ENCODE measurements at regions not wholly inside any gene's neighbourhood (a gene's known extent, or its start where the extent isn't known, plus 50 kb on each side); places are given as distances from the start of the nearest gene placed in this dataset.
A peak's percentile ranks its signal among the peaks of the same experiment; 100 is the strongest.
"Not testable (repeated sequence)": the region's sequence is repeated elsewhere in the genome, so short reads cannot be mapped to it uniquely, and the experiment has no call there.

DNA sequence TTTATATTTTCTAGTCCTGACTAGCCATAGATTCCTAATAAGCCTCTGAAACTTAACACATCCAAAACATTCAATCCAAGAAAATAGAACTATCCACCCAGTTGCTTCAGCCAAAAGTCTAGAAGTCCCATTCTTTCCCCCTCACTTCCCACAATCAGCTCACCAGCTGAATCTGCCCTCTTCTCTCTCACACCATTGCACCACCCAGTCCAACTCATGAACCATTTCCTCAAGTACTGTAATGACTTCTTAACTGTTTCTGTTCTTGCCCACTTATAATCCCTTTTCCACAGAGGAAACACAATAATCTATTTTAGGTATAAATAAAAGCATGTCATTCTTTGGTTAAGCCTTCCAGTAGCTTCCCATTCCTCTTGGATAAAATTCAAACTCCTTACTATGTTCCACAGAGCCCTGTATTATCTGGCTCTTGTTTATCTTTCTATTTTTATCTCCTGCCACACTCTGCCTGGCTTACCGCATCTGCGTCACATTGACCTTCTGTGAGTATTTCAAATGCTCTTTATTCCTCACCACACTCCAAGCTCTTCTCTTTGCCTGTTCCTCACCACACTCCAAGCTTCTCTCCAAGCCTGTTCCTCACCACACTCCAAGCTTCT, 205.9 kb upstream of the FRG1 start:
- DNase-seq = not testable (repeated sequence)

GRCh38 chr4:189736656-189737055, 204.0 kb upstream of the FRG1 start:
- DNase-seq = not testable (repeated sequence)

GRCh38 chr4:189740118-189740517, 200.6 kb upstream of the FRG1 start:
- not testable (repeated sequence) for DNase-seq

DNA sequence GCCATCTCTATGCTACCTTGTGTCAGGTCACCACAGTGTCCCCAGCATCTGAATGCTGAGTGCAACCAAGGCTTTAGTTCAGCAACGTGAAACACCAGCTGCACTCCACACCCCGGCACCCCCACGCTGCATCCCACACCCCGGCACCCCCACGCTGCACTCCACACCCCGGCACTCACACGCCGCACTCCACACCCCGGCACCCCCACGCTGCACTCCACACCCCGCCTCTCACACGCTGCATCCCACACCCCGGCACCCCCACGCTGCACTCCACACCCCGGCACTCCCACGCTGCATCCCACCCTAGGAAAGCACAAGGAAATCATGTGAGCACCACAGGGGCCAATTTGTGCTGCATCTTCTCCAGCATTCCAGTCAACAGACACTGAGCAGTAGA, 199.8 kb upstream of the FRG1 start:
- no peak for DNase-seq

DNA sequence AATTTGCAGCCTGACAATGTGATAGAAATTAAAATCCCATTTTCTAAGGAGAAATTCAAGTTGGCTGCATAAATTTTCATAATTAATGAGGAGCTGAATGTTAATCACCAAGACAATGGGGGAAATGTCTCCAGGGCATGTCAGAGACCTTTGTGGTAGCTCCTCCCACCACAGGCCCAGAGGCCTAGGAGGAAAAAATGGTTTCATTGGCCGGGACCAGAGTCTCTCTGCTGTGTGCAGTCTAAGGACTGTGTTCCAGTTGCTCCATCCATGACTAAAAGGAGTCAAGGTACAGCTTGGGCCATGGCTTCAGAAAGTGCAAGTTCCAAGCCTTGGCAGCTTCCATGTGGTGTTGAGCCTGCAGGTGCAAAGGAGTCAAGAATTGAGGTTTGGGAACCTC, 187.6 kb upstream of the FRG1 start:
- DNase-seq = not testable (repeated sequence)

DNA sequence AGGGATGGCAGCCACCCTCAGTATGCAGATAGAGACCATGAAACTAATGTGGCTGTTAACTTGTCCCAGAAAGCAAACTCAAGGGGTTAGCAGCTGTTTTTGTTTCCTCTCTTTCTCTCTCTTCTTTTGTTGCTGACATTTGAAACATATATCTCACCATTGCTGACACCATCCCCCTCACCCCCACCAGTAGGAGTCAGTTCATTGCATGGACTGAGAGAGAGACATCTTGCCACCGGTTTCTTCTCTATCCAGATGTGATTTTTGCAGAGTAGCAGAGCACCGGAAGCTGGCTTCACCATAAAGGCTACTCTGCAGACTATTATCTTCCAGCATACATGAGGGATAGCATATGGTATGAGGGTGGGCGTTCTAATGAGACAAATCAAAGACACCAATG, 177.1 kb upstream of the FRG1 start:
- DNase-seq = no peak

GRCh38 chr4:189765301-189765700, 175.4 kb upstream of the FRG1 start:
- DNase-seq = no peak

DNA sequence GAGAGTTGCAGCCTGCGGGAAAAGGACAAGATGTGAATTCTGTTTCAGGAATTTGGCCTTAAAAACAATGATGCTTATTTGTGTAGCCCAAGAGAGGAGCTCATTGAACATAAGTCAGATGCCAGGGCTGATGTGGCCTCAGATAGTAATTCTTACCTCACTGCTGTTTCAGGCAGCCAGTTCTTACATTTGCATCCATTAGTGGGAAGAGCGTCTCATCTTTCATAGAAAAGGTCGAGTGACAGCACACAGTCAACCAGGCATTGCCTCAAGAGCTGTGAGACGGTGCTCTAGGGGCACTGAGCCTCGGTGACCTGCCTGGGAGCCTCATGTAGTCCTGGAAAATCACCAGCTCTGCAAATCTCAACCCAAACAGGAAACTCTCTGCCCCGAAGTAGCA, 174.9 kb upstream of the FRG1 start:
- no peak for DNase-seq

- DNase-seq = no peak
These were observed 172.7 kb upstream of the FRG1 start for GRCh38 chr4:189767941-189768340.

- DNase-seq = no peak
These were observed 171.5 kb upstream of the FRG1 start for GRCh38 chr4:189769131-189769530.

DNA sequence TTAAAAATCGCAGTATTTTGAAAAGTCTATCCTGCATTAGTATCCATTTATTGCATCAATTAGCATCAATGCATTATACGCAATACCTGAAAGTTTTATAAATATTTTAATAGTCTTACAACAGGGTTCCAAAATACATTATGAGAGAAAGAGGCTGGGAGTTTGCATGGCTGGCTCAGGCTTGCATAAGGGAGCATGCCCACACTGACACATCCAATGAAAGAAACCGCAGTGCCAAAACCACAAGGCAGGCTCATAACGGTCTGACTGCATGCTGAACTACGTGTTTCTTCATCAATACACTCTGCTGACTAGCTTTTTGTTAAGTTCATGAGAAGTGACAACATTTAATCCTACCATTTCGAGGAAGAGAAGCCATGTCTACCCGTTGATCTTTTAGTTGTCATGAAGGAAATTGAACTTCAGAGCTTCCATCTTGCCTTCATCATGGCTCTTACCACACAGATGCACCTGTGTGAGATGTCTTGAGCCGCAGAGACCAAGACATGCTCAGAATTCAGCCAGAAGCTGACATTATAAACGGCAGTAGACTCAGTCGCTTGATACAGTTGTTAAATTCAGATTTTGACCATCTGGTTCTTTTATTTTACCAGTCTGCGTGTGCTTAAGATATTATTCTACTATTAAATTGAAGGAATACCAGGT, 168.8 kb upstream of the FRG1 start:
- no peak for DNase-seq

GRCh38 chr4:189773909-189774308, 166.8 kb upstream of the FRG1 start:
- no peak for DNase-seq

- DNase-seq = no peak
These were observed 161.2 kb upstream of the FRG1 start for GRCh38 chr4:189779281-189779980.

- no peak for DNase-seq
These were observed 160.3 kb upstream of the FRG1 start for GRCh38 chr4:189780391-189780790.

DNA sequence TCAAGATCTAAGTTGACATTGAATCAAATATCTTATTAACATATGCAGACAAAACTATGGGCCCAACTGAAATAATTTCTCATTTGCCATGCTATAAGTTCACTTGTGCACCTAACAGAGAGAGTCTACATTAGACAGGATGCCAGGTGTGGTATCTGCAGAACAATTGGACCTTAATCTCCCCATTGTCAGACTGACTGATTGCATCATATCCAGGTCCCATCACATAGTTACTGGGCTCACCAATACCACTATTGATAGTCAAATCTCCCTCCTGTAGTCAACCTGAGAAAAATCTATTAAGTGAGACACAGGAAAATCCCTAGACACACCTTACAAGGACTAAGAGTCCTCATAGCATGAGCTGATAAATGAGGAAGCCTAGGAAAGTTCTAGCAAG, 156.0 kb upstream of the FRG1 start:
- no peak for DNase-seq

GRCh38 chr4:189785257-189785656, 155.4 kb upstream of the FRG1 start:
- DNase-seq = no peak

DNA sequence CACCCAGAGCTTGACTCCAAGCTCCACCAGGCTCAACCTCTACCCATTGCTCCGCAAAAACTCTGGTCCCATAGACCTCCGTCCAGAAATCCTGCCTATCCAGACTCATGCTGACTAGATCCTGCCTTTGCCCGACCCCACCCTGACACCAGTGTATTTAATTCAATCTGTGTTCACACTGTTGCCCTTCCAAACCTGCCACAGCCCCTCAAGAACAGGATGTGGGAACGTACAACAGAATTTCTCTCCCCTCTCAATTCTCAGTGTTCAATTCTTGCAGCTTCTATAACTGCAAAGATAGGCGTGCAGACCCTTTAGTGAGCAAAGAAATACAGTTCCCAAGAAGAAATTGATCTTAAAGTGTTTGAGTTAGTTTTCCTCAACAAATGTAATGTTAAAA, 154.2 kb upstream of the FRG1 start:
- DNase-seq = no peak

DNA sequence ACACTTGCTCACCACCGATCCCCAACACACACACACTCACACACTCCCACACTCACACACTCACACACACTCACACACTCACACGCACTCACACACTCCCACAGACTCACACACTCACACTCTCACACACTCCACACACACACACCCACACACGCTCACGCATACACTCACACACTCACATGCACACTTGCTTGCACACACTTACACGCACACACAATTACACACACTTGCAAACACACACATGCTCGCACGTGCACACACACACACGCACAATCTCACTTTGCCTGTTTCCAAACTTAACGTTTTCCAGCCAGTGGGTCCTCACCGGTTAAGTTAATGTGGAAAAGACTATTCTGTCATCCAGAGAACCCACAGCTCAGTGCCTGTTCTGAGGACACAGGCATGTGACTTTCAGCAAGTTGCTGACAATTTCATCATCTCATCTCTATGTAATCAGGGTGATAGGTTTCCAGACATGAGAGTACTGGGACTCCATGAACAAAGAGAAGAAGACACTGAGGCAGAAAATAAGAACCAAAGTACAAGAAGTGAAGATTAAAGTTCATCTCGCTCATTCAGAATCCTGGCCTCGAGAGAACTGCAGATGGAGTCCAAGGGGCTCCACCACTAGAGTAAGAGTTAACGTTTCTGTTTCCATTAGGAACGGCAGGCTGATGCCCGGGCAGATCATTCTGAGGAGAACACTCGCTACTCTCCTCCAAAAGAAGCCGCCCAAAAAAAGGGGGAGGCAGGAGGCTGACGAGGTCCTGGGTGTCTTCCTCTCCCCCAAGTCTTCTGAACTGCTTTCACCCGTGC, 153.2 kb upstream of the FRG1 start:
- DNase-seq = no peak

GRCh38 chr4:189792924-189793618, 147.6 kb upstream of the FRG1 start:
- peak; percentile 2 to 35 for DNase-seq

GRCh38 chr4:189800545-189801088, 140.1 kb upstream of the FRG1 start:
- no peak for DNase-seq

- DNase-seq = no peak
These were observed 137.8 kb upstream of the FRG1 start for GRCh38 chr4:189802884-189803283.

DNA sequence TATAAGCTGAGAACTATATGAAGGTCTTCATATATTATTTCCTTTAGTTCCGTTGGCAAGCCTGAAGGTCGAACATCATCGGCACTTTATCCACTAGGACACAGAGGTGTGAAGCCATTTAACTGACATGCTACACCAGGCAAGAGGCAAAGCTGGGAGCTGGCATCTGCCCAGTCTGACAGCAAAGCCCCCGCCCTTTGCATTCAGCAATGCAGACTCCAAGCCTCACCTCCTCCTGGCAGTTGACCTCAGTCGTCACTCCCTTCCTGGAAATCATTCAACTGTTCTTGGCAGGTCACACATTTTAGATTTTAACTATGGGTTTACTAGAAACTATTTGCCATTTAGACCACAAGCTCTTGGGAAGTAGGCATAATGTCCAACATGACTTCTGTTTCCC, 135.8 kb upstream of the FRG1 start:
- no peak for DNase-seq

DNA sequence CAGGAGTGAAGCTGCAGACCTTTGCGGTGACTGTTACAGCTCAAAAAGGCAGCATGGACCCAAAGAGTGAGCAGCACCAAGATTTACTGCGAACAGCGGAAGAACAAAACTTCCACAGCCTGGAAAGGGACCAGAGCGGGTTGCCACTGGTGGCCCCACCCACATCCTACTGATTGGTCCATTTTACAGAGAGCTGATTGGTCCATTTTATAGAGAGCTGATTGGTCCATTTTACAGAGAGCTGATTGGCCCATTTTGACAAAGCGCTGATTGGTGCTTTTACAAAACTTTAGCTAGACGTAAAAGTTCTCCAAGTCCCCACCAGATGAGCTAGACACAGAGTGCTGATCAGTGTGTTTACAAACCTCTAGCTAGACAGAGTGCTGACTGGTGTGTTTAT, 134.2 kb upstream of the FRG1 start:
- DNase-seq = no peak

Data from activated CD4-positive, alpha-beta T cell treated with anti-CD3 and anti-CD28 coated beads for 4 hours (primary cell).